Left lung (tissue), 4 donors: ENCODE measurements at regions not wholly inside any gene's neighbourhood (a gene's known extent, or its start where the extent isn't known, plus 50 kb on each side); places are given as distances from the start of the nearest gene placed in this dataset.

Experiments
- ATAC-seq: fragments of 200-7000 bp; cut with Tn5 transposase; one replicate; pipeline ENCODE4 v1.9.1; 2020; ENCODE audit warnings: moderate library complexity
- DNase-seq, 4 donors: peaks; one replicate each; pipeline ENCODE4 v3.0.0-alpha.2; 2013 to 2020
- H3K27ac ChIP-seq, 2 donors: fragments of 200-600 bp; sonication (generic) in 1 of 2; one replicate each; pipeline versions ENCODE4 v1.5.0 to v1.8.0; 2020 to 2021
- H3K27me3 ChIP-seq, 2 donors: fragments of 200-600 bp; sonication (generic) in 1 of 2; one replicate each; pipeline versions ENCODE4 v1.5.0 to v1.8.0; 2020 to 2021
- H3K36me3 ChIP-seq, 2 donors: fragments of 200-600 bp; sonication (generic) in 1 of 2; one replicate each; pipeline versions ENCODE4 v1.5.0 to v1.8.0; 2020 to 2021
- H3K4me1 ChIP-seq, 2 donors: fragments of 200-600 bp; one replicate each; pipeline ENCODE4 v1.8.0; 2021
- H3K4me3 ChIP-seq, 2 donors: fragments of 200-600 bp; sonication (generic) in 1 of 2; one replicate each; pipeline versions ENCODE4 v1.5.0 to v1.8.0; 2020 to 2021; ENCODE audit warnings: mild to moderate bottlenecking in 1 of 2
- H3K9me3 ChIP-seq, 2 donors: fragments of 200-600 bp; sonication (generic) in 1 of 2; one replicate each; pipeline versions ENCODE4 v1.5.0 to v1.8.0; 2020 to 2021
- intact Hi-C, 2 donors: fragments of 100-400 bp; cut with DNase I; formaldehyde crosslinking; loops; one replicate each; pipeline versions ENCODE4 v1.11.2 to v1.14.2; 2022
- TF ChIP-seq, protein P1 (sequence below), 2 donors: fragments of 200-600 bp; sonication (generic) in 1 of 2; IDR thresholded peaks; one replicate each; pipeline versions ENCODE4 v1.5.0 to v1.8.0; 2021; ENCODE audit warnings: antibody characterized with exemption in 2 of 2
- donor health status: DM: no; HTN: yes; CAD: no.
- donor health status: DM: no; HTN: no; CAD: no.

DNA sequence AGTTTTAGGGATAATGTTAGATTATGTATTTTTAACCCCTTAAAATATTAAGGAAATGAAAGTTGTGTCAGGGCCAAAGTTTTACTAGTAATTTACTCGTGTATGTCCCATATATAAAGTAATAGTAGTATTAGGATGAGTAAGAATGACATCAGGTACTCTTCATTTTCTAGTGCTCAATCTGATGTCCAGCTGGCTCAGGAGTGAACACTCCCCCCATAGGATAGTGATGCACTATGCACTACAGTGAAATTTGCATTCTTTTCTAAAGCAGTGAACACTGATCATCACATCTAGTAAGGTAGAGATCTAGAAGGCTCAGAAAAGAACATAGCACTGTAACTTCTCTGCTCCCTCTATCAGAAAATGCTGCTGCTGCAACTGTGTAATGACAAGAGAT lies 409.7 kb downstream of the GLUD2 start:
- ATAC-seq (no peak), DNase-seq (no peak)
- Histone ChIP-seq H3K4me3 (no peak overlapping the region), H3K27me3 (no peaks in the 10 kb centered on the region), H3K9me3 (no peaks in the 10 kb centered on the region), H3K4me1 (no peaks in the 10 kb centered on the region), H3K36me3 (no peaks in the 10 kb centered on the region), H3K27ac (no peak overlapping the region)
- TF ChIP-seq, protein P1, sequence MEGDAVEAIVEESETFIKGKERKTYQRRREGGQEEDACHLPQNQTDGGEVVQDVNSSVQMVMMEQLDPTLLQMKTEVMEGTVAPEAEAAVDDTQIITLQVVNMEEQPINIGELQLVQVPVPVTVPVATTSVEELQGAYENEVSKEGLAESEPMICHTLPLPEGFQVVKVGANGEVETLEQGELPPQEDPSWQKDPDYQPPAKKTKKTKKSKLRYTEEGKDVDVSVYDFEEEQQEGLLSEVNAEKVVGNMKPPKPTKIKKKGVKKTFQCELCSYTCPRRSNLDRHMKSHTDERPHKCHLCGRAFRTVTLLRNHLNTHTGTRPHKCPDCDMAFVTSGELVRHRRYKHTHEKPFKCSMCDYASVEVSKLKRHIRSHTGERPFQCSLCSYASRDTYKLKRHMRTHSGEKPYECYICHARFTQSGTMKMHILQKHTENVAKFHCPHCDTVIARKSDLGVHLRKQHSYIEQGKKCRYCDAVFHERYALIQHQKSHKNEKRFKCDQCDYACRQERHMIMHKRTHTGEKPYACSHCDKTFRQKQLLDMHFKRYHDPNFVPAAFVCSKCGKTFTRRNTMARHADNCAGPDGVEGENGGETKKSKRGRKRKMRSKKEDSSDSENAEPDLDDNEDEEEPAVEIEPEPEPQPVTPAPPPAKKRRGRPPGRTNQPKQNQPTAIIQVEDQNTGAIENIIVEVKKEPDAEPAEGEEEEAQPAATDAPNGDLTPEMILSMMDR (IDR thresholded peaks at IDR 0.05), result no peak
- intact Hi-C loops, result no loop called here

DNA sequence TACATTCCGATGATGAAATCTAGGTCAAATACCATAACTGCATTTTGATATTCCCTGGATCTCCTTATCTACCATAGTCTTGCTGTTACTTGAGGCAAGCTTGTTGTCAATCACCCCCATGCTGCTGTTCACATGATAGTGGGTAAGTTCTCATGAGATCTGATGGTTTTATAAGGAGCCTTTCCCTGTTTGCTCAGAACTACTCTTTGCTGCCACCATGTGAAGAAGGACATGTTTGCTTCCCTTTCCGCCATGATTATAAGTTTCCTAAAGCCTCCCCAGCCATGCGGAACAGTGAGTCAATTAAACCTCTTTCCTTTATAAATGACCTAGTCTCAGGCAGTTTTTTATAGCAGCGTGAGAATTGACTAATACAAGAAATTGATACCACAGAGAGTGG lies 432.0 kb downstream of the GLUD2 start:
- ATAC-seq (no peak), DNase-seq (no peak)
- intact Hi-C loops, result no loop called here
- Histone ChIP-seq H3K36me3 (no peaks in the 10 kb centered on the region), H3K9me3 (peaks cover 0 to 5% of the 10 kb centered on the region in 2 donors), H3K27me3 (no peaks in the 10 kb centered on the region), H3K4me1 (no peaks in the 10 kb centered on the region), H3K27ac (no peak overlapping the region), H3K4me3 (no peak overlapping the region)
- TF ChIP-seq, protein P1 (IDR thresholded peaks at IDR 0.05), result no peak

DNA sequence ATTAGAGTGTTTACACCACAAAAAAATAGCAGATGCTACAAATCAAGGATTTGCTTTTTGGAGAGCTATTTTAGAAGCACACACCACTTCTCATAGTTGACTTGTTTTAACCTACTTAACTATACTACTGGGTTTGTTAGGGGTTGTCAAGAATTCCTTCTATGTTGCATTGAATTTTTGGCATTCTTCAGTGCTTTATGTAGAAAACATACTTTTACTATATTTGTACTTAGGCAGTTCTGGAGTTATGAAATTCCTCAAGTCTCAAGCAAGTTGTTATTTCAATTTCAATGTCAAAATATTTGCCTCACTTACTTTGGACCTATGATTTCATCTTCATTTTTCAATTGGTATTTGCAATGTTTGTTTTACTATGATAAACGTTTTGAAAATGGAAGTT lies 449.6 kb downstream of the GLUD2 start:
- no peaks in the 10 kb centered on the region for H3K4me1 ChIP-seq
- ATAC-seq, result no peak
- no peaks in the 10 kb centered on the region for H3K36me3 ChIP-seq
- no peak for DNase-seq
- TF ChIP-seq, protein P1 (IDR thresholded peaks at IDR 0.05), result no peak
- H3K4me3 ChIP-seq, result no peak overlapping the region
- intact Hi-C loops, result no loop called here
- no peaks in the 10 kb centered on the region for H3K27me3 ChIP-seq
- no peaks in the 10 kb centered on the region for H3K9me3 ChIP-seq
- H3K27ac ChIP-seq, result no peak overlapping the region

DNA sequence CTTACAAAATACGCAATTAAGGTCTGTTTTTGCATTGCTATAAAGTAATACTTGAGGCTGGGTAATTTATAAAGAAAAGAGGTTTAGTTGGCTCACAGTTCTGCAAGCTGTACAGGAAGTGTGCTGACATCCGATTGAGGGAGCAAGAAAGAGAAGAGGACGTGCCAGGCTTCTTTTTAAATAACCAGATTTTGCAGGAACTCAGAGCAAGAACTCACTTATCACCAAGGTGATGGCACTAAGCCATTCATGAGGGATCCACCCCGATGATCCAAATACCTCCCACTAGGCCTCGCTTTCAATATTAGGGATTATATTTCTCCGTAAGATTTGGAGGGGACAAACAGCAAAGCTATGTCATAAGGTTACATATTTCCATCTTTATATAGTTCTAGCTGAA lies 456.7 kb downstream of the GLUD2 start:
- ATAC-seq (no peak), DNase-seq (no peak)
- Histone ChIP-seq H3K36me3 (no peaks in the 10 kb centered on the region), H3K4me1 (no peaks in the 10 kb centered on the region), H3K27me3 (no peaks in the 10 kb centered on the region), H3K9me3 (no peaks in the 10 kb centered on the region), H3K4me3 (no peak overlapping the region), H3K27ac (no peak overlapping the region)
- TF ChIP-seq, protein P1 (IDR thresholded peaks at IDR 0.05), result no peak
- intact Hi-C loops, result no loop called here

DNA sequence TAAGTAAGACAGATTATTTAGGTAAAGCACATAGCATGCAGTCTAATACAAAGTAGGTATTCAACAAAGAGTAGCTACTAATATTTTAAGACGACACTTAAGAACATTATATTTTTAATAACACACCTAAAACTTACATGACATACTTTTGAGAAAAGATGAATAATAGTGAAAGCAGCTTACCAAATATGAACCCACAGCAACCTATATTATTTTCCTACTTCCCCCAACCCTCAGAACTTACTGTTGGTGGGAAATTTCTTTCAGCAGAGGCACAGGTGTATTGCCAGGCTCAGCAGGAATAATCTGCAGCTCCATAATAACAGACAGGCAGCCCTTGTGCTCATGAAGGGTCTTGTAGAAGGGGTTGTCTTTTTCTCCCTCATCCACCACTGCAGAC lies 498.9 kb downstream of the GLUD2 start:
- ATAC-seq (no peak), DNase-seq (no peak)
- H3K27me3 ChIP-seq, result no peaks in the 10 kb centered on the region
- no peak overlapping the region for H3K27ac ChIP-seq
- H3K9me3 ChIP-seq, result peaks cover 0 to 4% of the 10 kb centered on the region in 2 donors
- no peak overlapping the region for H3K4me3 ChIP-seq
- intact Hi-C loops, result no loop called here
- TF ChIP-seq, protein P1 (IDR thresholded peaks at IDR 0.05), result no peak
- no peaks in the 10 kb centered on the region for H3K4me1 ChIP-seq
- H3K36me3 ChIP-seq, result no peaks in the 10 kb centered on the region
